ENCODE measurements at regions not wholly inside any gene's neighbourhood (a gene's known extent, or its start where the extent isn't known, plus 50 kb on each side); places are given as distances from the start of the nearest gene placed in this dataset.
"Not testable (repeated sequence)": the region's sequence is repeated elsewhere in the genome, so short reads cannot be mapped to it uniquely, and the experiment has no call there.

DNA sequence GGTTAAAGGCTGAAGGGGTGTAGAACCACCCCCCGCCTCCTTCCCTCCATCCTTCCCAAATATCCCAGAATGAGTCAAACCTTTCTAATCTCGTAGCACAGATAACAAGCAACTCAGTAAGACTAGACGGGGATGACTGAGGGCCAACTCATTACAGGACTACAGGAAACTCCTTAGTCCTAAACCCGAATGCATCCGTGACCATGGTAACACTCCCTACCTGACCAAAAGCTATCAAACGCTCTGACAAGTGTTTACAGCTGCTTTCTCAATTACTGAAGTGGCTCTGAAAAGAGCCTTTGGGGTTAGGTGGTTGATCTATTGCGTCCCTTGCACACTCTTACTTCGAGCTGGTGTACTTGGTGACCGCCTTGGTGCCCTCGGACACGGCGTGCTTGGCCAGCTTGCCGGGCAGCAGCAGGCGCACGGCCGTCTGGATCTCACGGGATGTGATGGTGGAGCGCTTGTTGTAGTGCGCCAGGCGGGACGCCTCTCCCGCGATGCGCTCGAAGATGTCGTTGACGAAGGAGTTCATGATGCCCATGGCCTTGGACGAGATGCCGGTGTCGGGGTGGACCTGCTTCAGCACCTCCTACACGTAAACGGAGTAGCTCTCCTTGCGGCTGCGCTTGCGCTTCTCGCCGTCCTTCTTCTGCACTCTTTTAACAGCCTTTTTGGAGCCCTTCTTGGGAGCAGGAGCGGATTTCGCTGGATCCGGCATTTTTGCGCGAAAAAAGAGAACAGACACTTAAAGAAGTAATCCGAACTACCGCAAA lies 67.4 kb downstream of the FAM72B start:
- not testable (repeated sequence) for DNase-seq (ENCODE audit: low spot score)

DNA sequence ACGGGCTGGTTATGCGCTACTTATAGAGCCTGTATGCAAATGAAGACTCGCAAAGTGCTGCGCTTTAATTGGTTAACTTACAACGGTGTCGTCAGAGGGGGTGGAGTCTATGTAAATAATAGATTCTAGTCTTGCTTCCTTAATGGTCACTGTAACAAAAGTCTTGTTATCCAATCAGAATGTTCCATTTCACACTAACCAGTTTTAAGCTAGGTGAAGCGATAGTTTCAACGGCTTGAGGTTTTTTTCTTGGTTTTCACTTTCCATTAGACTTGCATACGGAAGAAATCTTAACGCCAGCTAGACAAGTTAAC lies 66.9 kb downstream of the FAM72B start:
- DNase-seq (ENCODE audit: low spot score): not testable (repeated sequence)

- DNase-seq (ENCODE audit: low spot score): not testable (repeated sequence)
These were observed 66.3 kb downstream of the FAM72B start for GRCh38 chr1:121117622-121118479.
